Activated CD4-positive, alpha-beta T cell treated with anti-CD3 and anti-CD28 coated beads, Interleukin-2, Interleukin-4, amounts not matched to agents 100 ng/mL and 50 ng/mL, durations not matched to agents 16 hours and 8 hours (primary cell): ENCODE measurements at regions not wholly inside any gene's neighbourhood (a gene's known extent, or its start where the extent isn't known, plus 50 kb on each side); places are given as distances from the start of the nearest gene placed in this dataset.
A peak's percentile ranks its signal among the peaks of the same experiment; 100 is the strongest.

Source experiments
- DNase-seq: peaks from one replicate; pipeline ENCODE4 v3.0.0-alpha.2; 2020; ENCODE audit warnings: low spot score

DNA sequence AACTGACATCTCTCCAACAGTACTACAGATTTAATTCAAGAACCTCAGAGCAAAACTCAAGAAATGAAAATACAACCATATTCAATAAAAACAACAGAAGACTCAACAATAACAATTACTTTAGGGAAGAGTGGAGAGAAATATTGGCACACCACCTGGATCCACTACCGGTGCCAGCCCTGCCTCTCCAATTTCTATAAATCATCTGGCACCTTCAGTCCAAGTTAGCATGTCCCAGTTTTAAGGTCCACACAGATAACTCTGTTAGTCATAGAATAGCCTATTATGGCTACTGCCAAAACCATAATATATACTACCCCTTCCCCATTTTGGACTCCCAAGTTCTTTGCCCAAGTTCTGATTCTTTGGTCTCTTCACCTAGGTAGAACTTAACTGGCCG lies 69.9 kb upstream of the PSMA6 start:
- no peak for DNase-seq

DNA sequence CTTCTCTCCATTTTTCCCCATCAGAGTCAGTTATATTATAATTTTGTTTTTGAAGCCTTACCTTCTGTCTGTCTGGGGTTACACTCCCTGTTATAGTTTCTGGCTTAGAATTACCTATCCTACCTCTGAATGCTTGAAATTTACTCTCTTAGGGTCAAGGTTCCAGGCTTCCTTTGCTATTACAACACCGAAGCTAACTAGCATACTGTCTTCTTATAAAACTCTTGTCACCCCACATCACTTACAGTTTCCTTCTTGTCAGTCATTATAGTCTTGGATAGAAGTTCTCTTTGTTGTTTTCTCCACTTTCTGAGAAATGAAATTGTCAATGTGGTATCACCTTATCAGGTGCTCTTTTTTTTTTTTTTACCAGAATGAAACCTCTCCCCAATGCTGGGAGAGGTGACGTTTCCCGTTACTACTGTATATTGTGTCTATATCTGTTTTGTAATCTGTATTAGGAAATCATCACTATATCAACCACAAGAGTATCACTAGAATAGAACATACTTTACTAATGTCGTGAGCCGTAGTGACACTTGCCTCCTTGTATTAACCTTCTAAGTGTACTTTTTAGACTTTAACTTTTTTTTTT lies 69.2 kb upstream of the PSMA6 start:
- peak; percentile 10 for DNase-seq

DNA sequence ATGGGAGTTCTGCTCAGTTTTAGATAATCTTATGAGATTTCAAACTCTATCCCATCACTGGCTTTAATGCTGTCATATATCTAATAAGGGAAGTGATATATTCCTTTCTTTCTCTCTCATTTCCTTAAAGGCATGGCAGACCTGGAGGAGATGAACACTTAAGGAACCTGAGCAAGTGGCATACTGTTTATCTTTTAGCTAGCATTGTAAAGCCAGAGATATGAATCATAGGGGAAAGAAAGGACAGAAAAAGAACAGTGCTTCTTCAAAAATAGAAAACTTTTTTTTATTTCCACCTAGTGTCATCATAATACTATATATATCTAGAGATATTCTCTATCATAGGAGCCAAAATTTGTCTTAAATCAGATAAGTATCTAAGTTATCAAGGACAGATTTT lies 68.3 kb upstream of the PSMA6 start:
- DNase-seq: no peak

DNA sequence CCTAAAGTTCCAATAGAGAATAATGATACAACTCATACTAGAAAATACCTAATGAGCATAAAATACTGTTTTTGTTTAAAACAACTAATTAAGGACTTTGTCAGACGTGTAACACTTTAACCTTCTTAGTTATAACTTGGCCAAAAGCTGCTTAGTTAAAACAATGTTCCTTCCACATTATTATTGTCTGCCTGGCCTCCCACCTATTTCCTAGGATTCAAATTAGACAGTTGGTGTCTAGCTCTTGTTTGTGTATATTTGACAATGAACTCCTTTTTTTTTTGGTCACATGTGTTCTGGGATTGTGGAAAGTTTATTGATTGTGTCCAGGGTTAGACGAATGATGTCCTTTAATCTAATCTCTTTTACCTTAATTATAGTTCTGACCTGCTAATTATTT lies 67.6 kb upstream of the PSMA6 start:
- DNase-seq: no peak

DNA sequence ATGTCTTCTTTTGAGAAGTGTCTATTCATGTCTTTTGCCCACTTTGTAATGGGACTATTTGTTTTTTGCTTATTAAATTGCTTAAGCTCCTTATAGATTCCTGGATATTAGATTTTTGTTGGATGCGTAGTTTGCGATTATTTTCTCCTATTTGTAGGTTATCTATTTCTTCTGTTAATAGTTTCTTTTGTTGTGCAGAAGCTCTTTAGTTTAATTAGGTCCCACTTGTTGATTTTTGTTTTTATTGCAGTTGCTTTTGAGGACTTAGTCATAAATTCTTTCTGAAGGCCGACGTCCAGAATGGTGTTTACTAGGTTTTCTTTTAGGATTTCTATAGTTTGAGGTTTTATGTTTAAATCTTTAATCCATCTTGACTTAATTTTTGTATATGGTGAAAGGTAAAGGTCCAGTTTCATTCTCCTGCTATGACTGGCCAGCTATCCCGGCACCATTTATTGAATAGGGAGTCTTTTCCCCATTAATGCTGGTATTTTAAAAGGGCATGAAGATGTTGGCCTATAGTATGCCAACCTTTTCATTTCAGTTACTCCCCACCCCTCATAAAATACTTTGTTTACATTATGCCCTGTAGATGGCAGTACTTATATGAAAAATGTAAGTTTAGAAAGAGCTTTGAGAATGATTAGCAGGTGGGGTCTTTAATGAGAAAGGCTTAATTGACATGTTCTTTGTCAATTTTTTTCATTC lies 62.9 kb upstream of the PSMA6 start:
- DNase-seq: peak; percentile 34

DNA sequence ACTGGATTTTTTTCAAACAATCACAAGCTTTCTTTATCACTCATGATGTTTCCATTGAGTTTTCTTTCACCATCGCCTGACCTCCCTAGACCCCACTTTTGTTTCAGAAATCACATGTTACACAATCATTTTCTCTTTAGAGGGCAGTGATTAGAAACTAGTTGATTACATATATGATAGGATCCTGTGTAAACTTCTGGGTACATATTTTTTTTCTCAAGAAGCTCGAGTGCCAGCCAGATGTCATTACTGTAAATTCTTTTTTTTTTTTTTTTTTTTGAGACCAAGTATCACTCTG lies 62.4 kb upstream of the PSMA6 start:
- DNase-seq: no peak

DNA sequence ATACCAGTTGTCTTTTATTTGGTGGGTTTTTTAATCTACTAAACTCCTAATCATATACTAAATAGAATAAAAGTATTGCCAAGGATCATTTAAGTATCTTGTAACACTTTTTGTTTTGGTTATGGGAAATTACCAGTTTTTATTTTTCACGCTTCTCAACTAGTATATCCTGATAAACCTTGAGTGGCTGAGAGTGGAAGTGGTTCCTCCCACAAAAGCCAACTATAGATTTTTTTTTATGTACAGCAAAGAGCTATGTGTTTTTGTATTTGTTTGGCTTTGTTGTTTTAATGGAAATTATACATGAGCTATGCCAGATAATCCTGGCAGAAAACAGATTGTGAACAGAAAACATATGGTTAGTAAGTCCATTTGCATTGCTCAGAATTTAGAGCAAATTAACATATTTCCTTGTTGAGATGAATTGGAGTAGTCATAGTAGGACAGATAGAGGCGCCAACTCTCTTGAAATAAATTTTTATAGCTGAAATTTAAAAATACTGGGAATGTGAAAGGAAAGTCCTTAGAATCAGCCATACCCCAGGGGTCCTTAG lies 60.9 kb upstream of the PSMA6 start:
- DNase-seq: no peak

DNA sequence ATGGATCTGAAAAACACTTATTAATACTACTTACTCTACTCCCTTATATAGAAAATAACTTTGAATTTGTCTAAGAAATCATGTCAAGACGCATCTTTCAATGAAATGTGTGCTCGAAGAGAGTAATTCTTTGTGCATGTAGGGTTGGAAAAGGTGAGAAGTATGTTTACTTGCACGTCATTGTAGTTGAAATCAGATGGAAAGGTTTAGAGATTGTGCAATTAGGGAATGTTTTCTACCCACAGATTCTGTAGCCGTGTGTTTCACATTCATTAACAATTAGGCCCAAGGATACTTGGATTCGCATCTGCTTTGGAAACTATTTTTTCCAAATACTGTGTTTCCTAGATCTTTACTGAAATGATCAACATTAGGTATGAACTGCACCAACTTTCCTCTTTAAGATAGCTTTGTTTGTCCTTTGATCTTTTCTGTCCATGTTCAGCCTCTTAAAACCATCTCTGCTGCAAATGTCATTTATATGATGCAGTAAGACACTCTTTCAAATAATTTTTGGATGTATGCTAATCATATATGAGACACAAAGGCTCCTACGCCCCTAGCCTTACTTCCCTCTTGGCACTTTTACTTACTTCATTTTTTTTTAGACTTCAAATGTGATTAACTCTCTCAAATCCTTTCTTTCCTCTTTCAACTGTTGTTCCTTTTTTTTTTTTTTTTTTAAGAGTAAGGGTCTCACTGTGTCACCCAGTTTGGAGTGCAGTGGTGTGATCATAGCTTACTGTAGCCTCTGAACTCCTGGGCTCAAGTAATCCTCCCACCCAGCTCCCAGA lies 58.0 kb upstream of the PSMA6 start:
- no peak for DNase-seq

DNA sequence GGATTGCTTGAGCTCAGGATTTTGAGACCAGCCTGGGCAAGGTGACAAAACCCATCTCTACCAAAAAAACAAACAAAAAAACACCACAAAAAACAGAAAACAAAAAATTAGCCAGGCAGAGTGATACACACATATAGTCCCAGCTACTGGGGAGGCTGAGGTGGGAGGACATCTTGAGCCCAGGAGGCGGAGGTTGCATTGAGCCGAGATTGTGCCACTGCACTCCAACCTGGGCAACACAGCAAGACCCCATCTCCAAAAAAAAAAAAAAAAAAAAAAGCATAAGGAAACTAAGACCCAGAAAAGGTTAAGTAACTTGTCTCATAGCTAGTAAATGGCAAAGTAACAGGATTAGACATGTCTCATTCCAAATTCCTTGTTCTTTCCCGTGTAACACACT lies 56.3 kb upstream of the PSMA6 start:
- no peak for DNase-seq

DNA sequence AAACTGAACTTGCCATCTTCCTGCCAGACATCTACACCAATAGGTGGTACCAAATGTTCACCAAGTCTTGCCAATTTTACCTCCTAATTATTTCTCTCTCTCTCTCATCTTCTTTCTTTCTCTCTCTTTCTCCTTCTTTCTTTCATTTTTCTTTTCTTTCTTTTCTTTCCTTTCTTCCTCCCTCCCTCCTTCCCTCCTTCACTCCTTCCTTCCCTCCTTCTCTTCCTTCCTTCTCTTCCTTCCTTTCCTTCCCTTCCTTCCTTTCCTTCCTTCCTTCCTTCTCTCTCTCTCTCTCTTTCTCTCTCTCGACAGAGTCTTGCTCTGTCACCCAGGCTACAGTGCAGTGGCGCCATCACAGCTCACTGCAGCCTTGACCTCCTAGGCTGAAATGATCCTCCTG lies 55.4 kb upstream of the PSMA6 start:
- no peak for DNase-seq

DNA sequence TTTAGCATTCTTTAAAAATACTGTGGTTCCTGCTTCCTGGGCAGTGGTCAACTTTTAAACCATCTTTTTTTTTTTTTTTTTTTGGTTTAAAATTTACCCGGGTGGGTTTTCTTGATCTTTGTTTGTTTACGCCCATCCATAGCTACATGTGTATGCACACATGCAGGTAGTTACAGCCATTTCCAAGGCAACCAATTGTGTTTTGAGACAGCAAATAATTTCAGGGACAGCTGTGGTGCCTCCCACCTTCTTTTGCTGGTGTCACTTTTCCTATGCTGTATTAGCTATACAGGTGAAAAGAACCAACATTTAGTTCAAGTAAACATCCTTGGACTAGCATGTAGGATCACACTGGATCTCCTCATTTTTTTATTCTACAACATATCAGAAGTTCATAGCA lies 52.0 kb upstream of the PSMA6 start:
- DNase-seq: no peak
